ENCODE measurements at regions not wholly inside any gene's neighbourhood (a gene's known extent, or its start where the extent isn't known, plus 50 kb on each side); places are given as distances from the start of the nearest gene placed in this dataset.

GRCh38 chr20:58096880-58097423, 131.5 kb downstream of the ANKRD60 start:
- intact Hi-C loops (cut with DNase I), result no loop called here
- DNase-seq (ENCODE audit: low spot score), result no peak

DNA sequence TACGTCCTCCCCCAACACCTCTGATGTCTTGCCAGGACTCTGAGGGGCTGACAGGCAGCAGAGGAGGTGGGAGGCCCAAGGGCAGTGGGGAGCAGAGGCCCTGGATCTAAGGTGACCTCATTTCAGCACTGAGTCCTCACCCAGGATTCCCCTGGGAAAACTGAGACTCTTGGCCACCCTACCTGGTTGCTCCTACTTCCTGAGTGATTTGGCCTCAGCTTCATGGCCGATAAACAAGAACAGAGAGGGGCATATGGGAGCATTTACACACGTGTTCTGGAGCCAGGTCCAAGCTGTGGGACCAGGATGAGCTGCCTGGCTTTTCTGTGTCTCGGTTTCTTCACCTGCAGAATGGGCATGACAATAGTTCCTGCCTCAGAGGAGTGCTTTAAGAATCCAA, 133.8 kb downstream of the ANKRD60 start:
- no peak for DNase-seq (ENCODE audit: low spot score)

DNA sequence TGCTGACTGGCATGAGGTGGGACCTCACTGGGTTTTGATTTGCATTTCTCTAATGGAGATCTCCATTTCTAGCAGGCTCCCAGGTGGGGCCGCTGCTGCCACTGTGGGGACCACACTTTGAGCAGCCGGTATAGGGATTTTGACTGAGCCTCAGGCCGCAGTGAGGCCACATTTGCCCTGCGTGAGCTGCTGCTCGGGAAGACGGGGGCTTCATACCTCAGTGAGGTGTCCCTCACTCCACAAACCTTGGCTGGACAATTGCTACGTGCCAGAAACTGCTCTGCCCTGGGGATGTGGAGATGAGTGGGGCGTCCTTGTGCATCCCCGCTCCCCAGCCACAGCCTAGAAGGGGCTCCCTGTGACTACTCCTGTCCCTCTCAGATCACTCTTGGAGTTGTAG, 134.3 kb downstream of the ANKRD60 start:
- DNase-seq (ENCODE audit: low spot score), result peak; percentile 53
- intact Hi-C loops (cut with DNase I), result loop anchor here in 1 of 2 donors (5.0 kb wide), 1 partner anchor 442 kb away; no protein-coding TSS in a partner anchor

More for the DNA sequence above, 133.8 kb downstream of the ANKRD60 start:
- intact Hi-C loops (cut with DNase I), result loop anchor here in 1 of 2 donors (5.0 kb wide), 1 partner anchor 442 kb away; no protein-coding TSS in a partner anchor

DNA sequence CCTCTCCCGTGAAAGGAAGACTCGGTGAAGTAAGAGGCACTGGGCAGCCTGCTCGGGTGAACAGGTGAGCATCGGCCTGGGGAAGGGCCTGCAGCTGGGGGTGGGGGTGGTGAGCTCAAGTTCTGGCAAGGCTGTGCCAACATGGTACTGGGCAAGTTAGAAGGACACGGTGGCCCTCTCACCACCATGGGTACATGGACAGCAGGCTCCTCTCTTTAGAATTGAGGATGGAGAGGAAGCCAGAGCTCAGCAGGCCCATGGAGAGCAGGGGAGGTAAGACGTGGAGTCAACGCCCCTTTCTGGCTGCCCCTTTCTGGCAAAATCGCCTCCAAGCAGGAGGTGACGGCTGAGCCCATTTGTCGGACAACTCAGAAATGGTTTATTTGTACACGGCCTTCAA, 135.6 kb downstream of the ANKRD60 start:
- no peak for DNase-seq (ENCODE audit: low spot score)
- intact Hi-C loops (cut with DNase I), result loop anchor here in 1 of 2 donors (5.0 kb wide), 1 partner anchor 441 kb away; no protein-coding TSS in a partner anchor

- DNase-seq (ENCODE audit: low spot score), result no peak
- intact Hi-C loops (cut with DNase I), result loop anchor here in 1 of 2 donors (5.0 kb wide), 1 partner anchor 440 kb away; no protein-coding TSS in a partner anchor
Observed at GRCh38 chr20:58092353-58092752, 136.1 kb downstream of the ANKRD60 start.

DNA sequence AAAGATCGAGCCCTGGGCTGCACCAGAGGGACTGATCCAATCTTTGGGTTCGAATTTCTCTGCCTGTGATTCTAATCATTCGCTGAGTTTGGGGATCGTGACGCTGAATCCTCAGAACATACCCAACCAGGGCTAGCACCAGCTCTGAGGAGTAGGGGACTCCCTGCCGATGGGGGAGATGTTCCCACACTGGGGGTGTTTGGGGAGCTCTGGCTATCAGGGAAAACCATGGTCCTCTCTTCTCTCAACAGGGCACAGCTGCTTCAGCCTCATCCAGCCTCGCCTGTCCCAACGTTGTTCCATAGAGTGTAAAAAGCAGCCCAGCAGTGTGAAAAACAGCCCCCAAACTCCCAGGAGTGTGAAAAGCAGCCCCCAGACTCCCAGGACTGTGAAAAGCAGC, 136.6 kb downstream of the ANKRD60 start:
- intact Hi-C loops (cut with DNase I), result loop anchor here in 1 of 2 donors (5.0 kb wide), 1 partner anchor 440 kb away; no protein-coding TSS in a partner anchor

GRCh38 chr20:58090161-58090560, 138.3 kb downstream of the ANKRD60 start:
- DNase-seq (ENCODE audit: low spot score), result peak; percentile 31
- intact Hi-C loops (cut with DNase I), result loop anchor here in 1 of 2 donors (5.0 kb wide), 1 partner anchor 438 kb away; no protein-coding TSS in a partner anchor

More for the DNA sequence above, 136.6 kb downstream of the ANKRD60 start:
- no peak for DNase-seq (ENCODE audit: low spot score)

- intact Hi-C loops (cut with DNase I), result loop anchor here in 1 of 2 donors (5.0 kb wide), 1 partner anchor 436 kb away; no protein-coding TSS in a partner anchor
- peak; percentile 15 for DNase-seq (ENCODE audit: low spot score)
Observed at GRCh38 chr20:58088625-58089024, 139.8 kb downstream of the ANKRD60 start.

GRCh38 chr20:58088105-58088504, 140.3 kb downstream of the ANKRD60 start:
- peak; percentile 46 for DNase-seq (ENCODE audit: low spot score)
- intact Hi-C loops (cut with DNase I), result loop anchor here in 1 of 2 donors (5.0 kb wide), 1 partner anchor 436 kb away; no protein-coding TSS in a partner anchor

GRCh38 chr20:58087562-58087858, 140.9 kb downstream of the ANKRD60 start:
- no peak for DNase-seq (ENCODE audit: low spot score)
- intact Hi-C loops (cut with DNase I), result loop anchor here in 1 of 2 donors (5.0 kb wide), 1 partner anchor 435 kb away; no protein-coding TSS in a partner anchor

DNA sequence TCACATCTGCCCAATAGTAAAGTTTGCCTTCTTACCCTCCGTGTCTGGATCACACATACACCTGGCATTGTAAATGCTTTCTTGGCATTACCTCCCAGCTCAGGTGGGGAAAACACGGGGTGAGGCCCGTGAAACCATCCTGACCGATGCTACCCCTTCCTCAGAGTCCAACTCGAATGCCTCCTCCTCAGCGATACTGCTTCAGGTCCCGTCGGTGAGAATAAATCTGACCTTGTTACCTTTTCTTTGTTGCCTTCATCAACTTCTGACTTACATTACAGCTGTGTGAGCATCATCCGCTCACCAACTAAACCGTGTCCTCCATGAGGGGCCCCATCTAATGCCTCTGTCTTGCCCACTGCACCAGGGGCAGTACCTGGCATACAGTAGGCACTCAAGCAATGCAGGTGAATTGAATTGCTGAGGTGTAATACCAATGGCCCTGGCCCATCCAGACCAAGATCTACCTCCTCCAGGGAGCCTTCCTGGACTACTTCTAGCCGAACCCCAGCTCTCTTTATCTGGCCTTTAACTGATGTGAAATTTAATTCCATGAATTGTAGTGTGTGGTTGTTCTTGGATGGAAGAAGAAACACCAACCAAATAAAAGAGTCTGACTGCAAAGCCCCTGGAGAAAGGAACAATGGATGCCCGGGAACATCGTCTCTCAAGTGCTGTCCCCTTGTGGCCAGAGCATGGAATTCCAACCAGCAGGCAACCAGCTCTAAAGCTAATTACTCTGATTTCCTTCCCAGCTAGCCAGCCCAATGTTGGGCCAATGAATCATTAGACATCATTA, 141.5 kb downstream of the ANKRD60 start:
- intact Hi-C loops (cut with DNase I), result loop anchor here in 1 of 2 donors (5.0 kb wide), 1 partner anchor 435 kb away; no protein-coding TSS in a partner anchor
- peak; percentile 76 for DNase-seq (ENCODE audit: low spot score)

GRCh38 chr20:58084966-58085365, 143.5 kb downstream of the ANKRD60 start:
- intact Hi-C loops (cut with DNase I), result loop anchor here in 1 of 2 donors (5.0 kb wide), 1 partner anchor 433 kb away; no protein-coding TSS in a partner anchor
- DNase-seq (ENCODE audit: low spot score), result no peak

DNA sequence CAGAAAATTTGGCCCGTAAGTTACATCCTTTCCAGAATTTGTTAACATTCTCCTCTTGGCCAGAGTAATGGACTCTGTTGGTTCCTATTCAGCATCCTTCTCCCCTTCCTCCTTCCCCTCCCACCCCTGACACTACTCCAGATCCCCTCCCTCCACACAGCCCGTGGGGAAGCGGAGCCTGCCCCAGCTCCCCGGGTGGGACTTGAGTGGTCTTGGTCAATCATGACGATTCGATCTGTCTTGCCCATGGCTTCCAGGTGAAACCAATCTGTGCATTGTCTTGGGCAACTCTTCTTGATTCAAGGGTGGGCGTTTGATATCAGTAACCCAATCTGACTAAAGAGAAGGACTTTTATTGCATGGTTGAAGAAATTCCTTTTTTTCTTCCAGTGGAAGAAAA, 143.9 kb downstream of the ANKRD60 start:
- intact Hi-C loops (cut with DNase I), result no loop called here

GRCh38 chr20:58081846-58082245, 146.6 kb downstream of the ANKRD60 start:
- intact Hi-C loops (cut with DNase I), result loop anchor here in 1 of 2 donors (2.0 kb wide), 1 partner anchor 109 kb away; no protein-coding TSS in a partner anchor

More for the DNA sequence above, 143.9 kb downstream of the ANKRD60 start:
- DNase-seq (ENCODE audit: low spot score), result no peak

GRCh38 chr20:58078741-58079522, 149.5 kb downstream of the ANKRD60 start:
- peak; percentile 48 for DNase-seq (ENCODE audit: low spot score)
- intact Hi-C loops (cut with DNase I), result no loop called here

More at GRCh38 chr20:58081846-58082245, 146.6 kb downstream of the ANKRD60 start:
- no peak for DNase-seq (ENCODE audit: low spot score)

DNA sequence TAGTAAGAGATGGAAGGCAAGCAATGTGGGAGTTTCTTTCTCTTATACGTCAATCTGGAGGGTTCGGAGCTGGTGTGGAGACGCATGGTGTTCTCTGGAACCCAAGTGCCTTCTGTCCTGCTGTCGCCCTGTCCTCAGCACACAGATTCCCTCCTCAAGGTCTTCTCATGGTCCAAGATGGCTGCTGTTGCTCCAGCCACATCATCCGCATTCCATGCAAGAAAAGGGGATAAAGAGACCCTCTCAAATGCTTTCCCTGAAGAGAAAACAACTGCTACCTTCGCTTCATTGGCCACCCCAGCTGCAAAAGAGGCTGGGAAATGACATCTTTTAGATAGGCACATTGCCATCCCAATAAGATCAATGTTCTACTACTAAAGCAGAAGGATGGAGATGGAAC, 151.2 kb downstream of the ANKRD60 start:
- DNase-seq (ENCODE audit: low spot score), result peak; percentile 53

GRCh38 chr20:58076405-58076804, 152.0 kb downstream of the ANKRD60 start:
- intact Hi-C loops (cut with DNase I), result no loop called here
- DNase-seq (ENCODE audit: low spot score), result peak; percentile 58

More for the DNA sequence above, 151.2 kb downstream of the ANKRD60 start:
- intact Hi-C loops (cut with DNase I), result no loop called here

- peak; percentile 58 for DNase-seq (ENCODE audit: low spot score)
- intact Hi-C loops (cut with DNase I), result no loop called here
Observed at GRCh38 chr20:58075586-58076345, 152.7 kb downstream of the ANKRD60 start.

All from posterior vena cava (tissue), 2 donors.